GOT3 (cell line): ENCODE measurements at regions not wholly inside any gene's neighbourhood (a gene's known extent, or its start where the extent isn't known, plus 50 kb on each side); places are given as distances from the start of the nearest gene placed in this dataset.
"Not testable (repeated sequence)": the region's sequence is repeated elsewhere in the genome, so short reads cannot be mapped to it uniquely, and the experiment has no call there.

Source experiments
- DNase-seq: peaks from one replicate; lab custom pipeline; 2025; ENCODE audit warnings: mixed read lengths; lab: John Stamatoyannopoulos, UW

- no peak for DNase-seq
Measured at GRCh38 chr16:66245868-66246267, 120.6 kb upstream of the CDH5 start.

DNA sequence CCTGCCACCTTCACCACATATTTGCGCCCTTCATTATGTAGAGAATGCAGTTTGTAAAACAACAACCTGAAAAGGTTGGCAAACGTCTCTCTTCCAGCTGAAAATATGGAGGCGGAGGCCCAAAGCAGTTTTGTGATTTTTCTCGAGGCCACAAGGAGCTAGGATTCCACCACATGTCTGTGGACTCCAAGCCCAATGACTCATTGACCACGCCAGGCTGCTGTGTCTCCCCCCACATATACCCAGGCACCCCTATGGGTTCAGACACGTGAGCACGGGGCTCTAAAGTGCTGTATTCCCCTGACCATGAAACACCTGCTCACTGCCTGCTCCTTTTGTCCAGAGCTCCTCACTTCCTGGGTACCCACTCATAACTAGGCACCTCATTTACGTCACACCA is 121.4 kb upstream of the CDH5 start:
- DNase-seq: no peak

GRCh38 chr16:66242672-66243071 is 123.8 kb upstream of the CDH5 start:
- DNase-seq: no peak

GRCh38 chr16:66242206-66242605 is 124.3 kb upstream of the CDH5 start:
- DNase-seq: not testable (repeated sequence)

- no peak for DNase-seq
Measured at GRCh38 chr16:66240631-66241395, 125.7 kb upstream of the CDH5 start.

- no peak for DNase-seq
Measured at GRCh38 chr16:66240088-66240487, 126.4 kb upstream of the CDH5 start.

DNA sequence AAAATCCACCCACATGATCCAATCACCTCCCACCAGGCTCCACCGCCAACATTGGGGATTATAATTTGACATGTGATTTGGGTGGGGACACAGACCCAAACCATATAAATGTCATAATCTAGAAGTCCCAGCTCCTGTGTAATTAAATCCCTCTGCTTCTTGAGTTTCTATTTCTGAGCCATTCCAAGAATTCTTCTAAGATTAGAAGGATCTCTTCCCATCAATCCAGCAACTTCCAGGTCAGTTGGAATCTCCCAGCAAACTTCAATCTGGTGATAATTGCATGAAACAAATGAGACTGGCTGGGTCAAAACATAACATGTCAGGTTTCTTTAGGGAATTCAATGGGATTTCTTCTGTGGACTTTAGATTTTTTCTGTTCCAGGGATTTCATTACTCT is 127.8 kb upstream of the CDH5 start:
- no peak for DNase-seq

- no peak for DNase-seq
Measured at GRCh38 chr16:66236301-66236700, 130.2 kb upstream of the CDH5 start.

- DNase-seq: no peak
Measured at GRCh38 chr16:66231452-66232160, 134.9 kb upstream of the CDH5 start.

DNA sequence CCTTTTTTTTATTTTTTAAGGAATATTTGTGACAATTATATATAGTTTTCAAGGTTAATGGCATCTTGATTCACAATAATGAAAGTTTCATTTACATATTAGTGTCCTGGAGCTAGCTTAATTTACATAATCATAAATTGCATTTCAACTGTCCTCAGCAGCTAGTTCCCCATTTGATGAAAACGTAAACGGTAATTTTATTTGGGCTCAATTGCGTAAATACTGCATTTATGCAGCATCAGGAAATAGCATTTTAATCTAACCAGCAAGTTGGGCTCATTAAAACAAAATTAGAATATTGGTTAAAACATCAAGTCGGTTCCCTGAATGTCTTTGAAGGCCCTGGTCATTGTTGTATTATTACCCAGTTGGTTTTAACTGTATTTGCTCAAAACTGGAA is 136.8 kb upstream of the CDH5 start:
- DNase-seq: no peak

- no peak for DNase-seq
Measured at GRCh38 chr16:66228792-66229191, 137.7 kb upstream of the CDH5 start.

DNA sequence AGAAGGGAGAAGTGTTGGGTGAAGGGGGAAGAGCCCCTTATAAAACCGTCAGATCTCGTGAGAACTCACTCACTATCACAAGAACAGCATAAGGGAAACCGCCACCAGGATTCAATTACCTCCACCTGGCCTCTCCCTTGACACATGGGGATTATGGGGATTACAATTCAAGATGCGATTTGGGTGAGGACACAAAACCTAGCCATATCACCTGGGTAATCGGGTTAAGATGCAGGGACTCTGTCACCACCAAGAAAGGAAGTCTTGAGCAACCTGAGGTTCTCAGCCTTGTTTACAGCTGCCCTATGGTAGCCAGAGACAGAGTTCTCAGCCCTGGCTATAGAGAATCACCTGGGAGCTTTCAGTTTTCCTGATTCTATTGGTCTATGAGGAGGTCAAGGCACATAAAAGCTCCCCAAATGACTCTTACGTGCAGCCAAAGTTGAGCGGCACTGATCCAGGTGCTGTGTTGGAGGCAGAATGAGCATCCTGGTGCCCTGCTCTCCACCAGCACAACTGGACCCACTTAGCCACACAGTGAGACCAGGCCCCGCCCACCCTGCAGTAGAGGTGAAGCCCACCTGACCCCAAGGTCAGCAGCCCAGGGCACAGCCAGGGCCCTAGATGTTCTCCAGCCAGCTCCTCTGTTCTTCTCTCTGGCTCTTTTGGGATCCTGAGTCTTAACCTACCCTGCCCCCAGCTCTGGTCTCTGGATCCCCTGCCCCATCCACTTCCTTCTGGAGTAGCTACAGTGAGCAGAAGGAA is 138.5 kb upstream of the CDH5 start:
- DNase-seq: no peak

DNA sequence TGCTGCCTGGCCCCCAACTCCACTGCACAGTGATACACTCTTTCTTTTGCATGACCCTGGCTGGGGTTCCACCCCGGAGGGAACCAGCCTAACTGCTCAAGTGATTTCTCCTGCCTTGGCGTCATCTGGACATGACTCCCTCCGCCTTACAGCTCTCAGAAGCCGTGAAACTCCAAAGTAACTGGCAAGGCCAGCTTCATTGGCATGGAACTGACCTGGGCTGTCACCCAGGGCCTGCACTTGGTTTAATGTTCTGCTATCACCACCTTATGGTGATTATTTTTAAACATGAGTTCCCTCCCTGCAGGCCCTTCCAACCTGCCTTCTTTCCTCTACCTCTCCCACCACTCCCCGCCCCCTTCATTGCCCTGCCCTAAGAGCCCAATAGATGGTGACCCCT is 139.7 kb upstream of the CDH5 start:
- no peak for DNase-seq

DNA sequence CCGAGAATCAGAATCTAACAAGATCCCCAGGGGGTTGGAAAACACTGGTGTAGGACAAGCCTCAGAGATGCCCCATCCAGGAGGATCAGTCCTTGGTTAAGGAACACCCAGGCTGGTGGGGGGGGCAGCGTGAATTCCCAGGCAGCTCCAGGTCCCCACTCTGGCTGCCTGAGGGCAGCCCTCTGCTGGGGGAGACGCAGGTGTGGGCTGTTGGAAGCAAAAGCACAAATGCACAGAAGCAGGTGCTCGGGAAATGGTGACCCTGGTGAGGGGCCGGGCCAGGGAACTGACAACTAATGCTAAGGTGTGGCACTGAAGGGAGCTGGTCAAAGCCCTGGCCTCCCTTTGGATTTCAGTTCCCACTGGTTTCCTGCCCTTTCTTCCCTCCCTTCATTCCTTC is 140.8 kb upstream of the CDH5 start:
- no peak for DNase-seq

GRCh38 chr16:66224626-66225025 is 141.9 kb upstream of the CDH5 start:
- DNase-seq: no peak

GRCh38 chr16:66224186-66224585 is 142.3 kb upstream of the CDH5 start:
- DNase-seq: no peak

DNA sequence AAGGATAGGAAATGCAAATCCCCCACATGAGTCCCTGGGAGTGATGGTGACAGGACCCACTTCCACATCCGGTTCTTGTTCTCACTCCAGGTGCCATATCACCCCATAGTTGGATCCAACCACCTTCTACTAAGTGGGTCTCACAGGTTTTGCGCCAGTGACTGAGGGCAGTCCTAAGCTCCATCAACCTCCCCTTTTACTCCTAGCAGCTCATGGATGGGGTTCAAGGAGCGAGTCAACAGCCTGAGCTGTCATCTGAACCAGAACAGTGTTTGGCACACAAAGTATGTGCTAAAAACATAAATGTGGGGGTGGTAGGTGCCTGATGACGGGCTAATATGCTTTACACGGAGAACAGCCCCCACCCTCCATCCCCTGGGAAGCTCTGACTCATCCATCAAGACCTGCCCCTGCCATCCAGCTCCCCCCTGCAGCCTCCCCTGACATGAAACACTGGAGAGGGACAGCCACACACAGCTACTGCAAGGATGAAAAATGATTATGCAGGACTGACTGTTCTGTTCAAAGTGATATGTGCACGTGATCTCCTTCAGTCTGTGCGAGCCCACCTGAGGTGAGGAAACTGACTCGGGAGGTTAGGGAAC is 143.2 kb upstream of the CDH5 start:
- no peak for DNase-seq

DNA sequence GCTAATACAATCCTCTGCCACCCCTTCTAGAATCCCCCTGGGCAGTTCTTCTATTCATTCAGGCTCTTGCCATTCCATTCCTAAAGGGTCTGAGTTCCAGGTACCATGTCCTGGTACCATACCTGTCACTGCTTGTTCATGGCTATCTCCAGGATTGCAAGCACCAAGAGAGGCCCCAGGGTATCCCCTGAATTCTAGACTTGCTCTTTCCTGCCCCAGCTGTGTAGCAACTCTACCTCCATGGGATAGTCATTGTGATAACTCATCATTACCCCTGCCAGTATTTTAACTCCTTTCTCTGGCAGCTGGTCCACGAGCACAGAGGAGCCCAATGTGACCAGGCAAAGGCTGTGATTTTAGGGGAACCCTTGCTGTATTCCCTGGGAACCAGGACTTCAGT is 143.7 kb upstream of the CDH5 start:
- DNase-seq: no peak

DNA sequence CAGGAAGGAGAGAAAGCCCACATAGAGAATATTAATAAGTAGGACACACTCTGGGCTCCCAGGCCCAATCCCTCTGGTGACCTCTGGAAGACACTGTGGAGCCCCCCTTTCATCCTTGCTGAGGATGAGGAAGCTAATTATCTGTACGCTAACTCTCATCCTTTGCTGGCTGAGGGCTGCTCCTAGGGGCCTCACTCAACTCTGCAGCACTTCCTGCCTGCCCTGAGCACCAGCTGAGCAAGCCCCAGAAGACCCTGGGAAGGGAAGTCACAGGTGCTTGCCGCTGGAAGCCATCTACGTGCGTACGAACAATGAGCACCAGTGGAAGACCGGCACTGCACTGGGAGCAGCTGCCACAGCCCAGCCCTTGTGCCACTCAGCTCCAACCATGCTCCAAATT is 145.8 kb upstream of the CDH5 start:
- DNase-seq: no peak

DNA sequence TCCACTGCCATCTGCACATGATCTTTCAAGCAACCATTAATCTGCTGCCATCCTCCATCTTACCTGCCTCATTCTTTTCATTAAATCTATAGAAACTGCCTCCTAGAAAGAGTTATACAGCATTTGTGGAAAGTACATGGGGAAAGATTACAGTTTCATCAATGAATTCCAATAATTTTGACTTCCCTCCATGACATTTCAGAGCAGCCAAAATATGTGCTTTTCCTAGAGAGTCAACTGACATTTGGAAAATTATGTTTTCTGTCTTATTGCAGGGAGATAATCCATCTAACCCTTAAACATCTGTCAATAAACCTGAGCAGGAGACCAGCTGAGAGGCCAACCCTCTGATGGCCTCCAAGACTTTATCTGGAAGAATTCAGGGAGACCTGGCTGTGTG is 147.0 kb upstream of the CDH5 start:
- DNase-seq: no peak

DNA sequence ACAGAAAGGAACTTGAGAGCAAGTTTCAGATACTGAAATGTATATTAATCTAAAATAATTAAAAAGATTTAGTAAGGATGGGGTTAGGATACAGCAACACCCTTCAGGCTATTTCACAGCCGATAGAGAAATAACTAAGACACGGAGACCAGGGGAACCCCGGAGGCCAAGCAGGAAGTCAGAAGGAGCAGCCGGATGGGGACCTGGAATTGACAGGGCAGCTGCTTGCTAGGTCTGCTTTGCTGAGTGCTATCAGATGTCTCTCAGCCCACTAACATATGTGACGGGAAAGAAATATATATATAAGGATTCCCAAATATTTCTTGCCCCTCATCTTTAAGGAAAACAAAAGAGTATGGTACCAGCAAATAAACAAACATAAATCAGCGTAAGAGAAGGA is 154.1 kb upstream of the CDH5 start:
- DNase-seq: no peak

GRCh38 chr16:66211651-66212050 is 154.8 kb upstream of the CDH5 start:
- DNase-seq: no peak

GRCh38 chr16:66207883-66208265 is 158.6 kb upstream of the CDH5 start:
- DNase-seq: no peak
